Liver (tissue), 8 donors: ENCODE measurements at regions not wholly inside any gene's neighbourhood (a gene's known extent, or its start where the extent isn't known, plus 50 kb on each side); places are given as distances from the start of the nearest gene placed in this dataset.
"Not testable (repeated sequence)": the region's sequence is repeated elsewhere in the genome, so short reads cannot be mapped to it uniquely, and the experiment has no call there.

Experiments
- DNase-seq: peaks from one replicate; pipeline ENCODE4 v3.0.0-alpha.2; 2017; ENCODE audit warnings: low spot score
- H3K27ac ChIP-seq, 2 donors: one replicate each; pipeline ENCODE4 v1.7.0; 2013; ENCODE audit warnings: inconsistent platforms in 2 of 2, low read length in 2 of 2, control low read depth in 1 of 2, low read depth in 1 of 2, mild to moderate bottlenecking in 1 of 2
- H3K27me3 ChIP-seq, 4 donors: one replicate each; pipeline versions ENCODE4 v1.6.1 to v1.7.0; 2013; ENCODE audit warnings: low read length in 3 of 4, inconsistent platforms in 1 of 4, mild to moderate bottlenecking in 1 of 4, moderate library complexity in 1 of 4; ENCODE audit not compliant: control insufficient read depth in 4 of 4, insufficient read depth in 4 of 4
- H3K36me3 ChIP-seq, 4 donors: one replicate each; pipeline versions ENCODE4 v1.6.1 to v1.7.0; 2013; ENCODE audit warnings: low read length in 3 of 4, mild to moderate bottlenecking in 3 of 4, low read depth in 1 of 4, moderate library complexity in 1 of 4; ENCODE audit not compliant: control insufficient read depth in 4 of 4, insufficient read depth in 3 of 4
- H3K4me1 ChIP-seq, 4 donors: one replicate each; pipeline versions ENCODE4 v1.6.1 to v1.7.0; 2013; ENCODE audit warnings: low read length in 3 of 4, mild to moderate bottlenecking in 3 of 4, moderate library complexity in 1 of 4; ENCODE audit not compliant: control insufficient read depth in 4 of 4, insufficient read depth in 4 of 4
- H3K4me3 ChIP-seq, 3 donors: one replicate each; pipeline versions ENCODE4 v1.6.1 to v1.7.0; 2013; ENCODE audit warnings: low read length in 3 of 3, control low read depth in 1 of 3, low read depth in 1 of 3, mild to moderate bottlenecking in 1 of 3
- H3K9ac ChIP-seq, 2 donors: one replicate each; pipeline ENCODE4 v1.7.0; 2013; ENCODE audit warnings: low read length in 2 of 2, mild to moderate bottlenecking in 2 of 2, moderate library complexity in 2 of 2, control low read depth in 1 of 2, low read depth in 1 of 2
- H3K9me3 ChIP-seq, 4 donors: one replicate each; pipeline versions ENCODE4 v1.6.1 to v1.7.0; 2013; ENCODE audit warnings: low read length in 3 of 4; ENCODE audit not compliant: control insufficient read depth in 4 of 4
- EGR1 ChIP-seq, 2 donors: IDR thresholded peaks; 2 replicates each; pipeline ENCODE4 v1.6.1; 2016 to 2018; ENCODE audit warnings: antibody characterized with exemption in 2 of 2, low read depth in 2 of 2
- FOXA1 ChIP-seq: IDR thresholded peaks from 2 replicates; pipeline ENCODE4 v1.6.1; 2016; ENCODE audit warnings: antibody characterized with exemption
- FOXA2 ChIP-seq: IDR thresholded peaks from 2 replicates; pipeline ENCODE4 v1.6.1; 2016; ENCODE audit warnings: antibody characterized with exemption
- GABPA ChIP-seq, 2 donors: IDR thresholded peaks in 1 of 2; conservative IDR thresholded peaks in 1 of 2; 2 replicates each; pipeline ENCODE4 v1.6.1; 2016; ENCODE audit warnings: antibody characterized with exemption in 2 of 2, mild to moderate bottlenecking in 1 of 2, moderate library complexity in 1 of 2
- HNF4A ChIP-seq, 2 donors: conservative IDR thresholded peaks; 2 replicates each; pipeline ENCODE4 v1.6.1; 2016; ENCODE audit warnings: antibody characterized with exemption in 2 of 2, mild to moderate bottlenecking in 2 of 2
- JUND ChIP-seq, 2 donors: IDR thresholded peaks; 2 replicates each; pipeline ENCODE4 v1.6.1; 2016; ENCODE audit warnings: antibody characterized with exemption in 2 of 2
- NR2F2 ChIP-seq: IDR thresholded peaks from 2 replicates; pipeline ENCODE4 v1.6.1; 2016; ENCODE audit warnings: antibody characterized with exemption
- RAD21 ChIP-seq, 2 donors: IDR thresholded peaks; 2 replicates each; pipeline ENCODE4 v1.6.1; 2016; ENCODE audit warnings: antibody characterized with exemption in 2 of 2, mild to moderate bottlenecking in 2 of 2
- TAF1 ChIP-seq: conservative IDR thresholded peaks from 2 replicates; pipeline ENCODE4 v1.6.1; 2016; ENCODE audit warnings: antibody characterized with exemption, mild to moderate bottlenecking
- WGBS: extraction: QIAGEN DNeasy Blood & Tissue Kit; methylation state at CpG from one replicate; pipeline ENCODE4 v1.1.7; 2013; 5-methylcytosine and 5-hydroxymethylcytosine counted together
- TF ChIP-seq, protein P1 (sequence below): IDR thresholded peaks from 2 replicates; pipeline ENCODE4 v1.6.1; 2016; ENCODE audit warnings: antibody characterized with exemption
- TF ChIP-seq, protein P2 (sequence below): IDR thresholded peaks from 2 replicates; pipeline ENCODE4 v1.6.1; 2016; ENCODE audit warnings: antibody characterized with exemption, mild to moderate bottlenecking
- TF ChIP-seq, protein P3 (sequence below): fragments of 150-350 bp; IDR thresholded peaks from 2 replicates; pipeline ENCODE4 v1.5.1; 2017; ENCODE audit warnings: improper control_type of control experiment, low read depth, low read length; ENCODE audit not compliant: missing input control
- donor health status: healthy.
- donor health status: healthy.
- donor health status: healthy.
- donor health status: healthy.
- donor health status: healthy.

DNA sequence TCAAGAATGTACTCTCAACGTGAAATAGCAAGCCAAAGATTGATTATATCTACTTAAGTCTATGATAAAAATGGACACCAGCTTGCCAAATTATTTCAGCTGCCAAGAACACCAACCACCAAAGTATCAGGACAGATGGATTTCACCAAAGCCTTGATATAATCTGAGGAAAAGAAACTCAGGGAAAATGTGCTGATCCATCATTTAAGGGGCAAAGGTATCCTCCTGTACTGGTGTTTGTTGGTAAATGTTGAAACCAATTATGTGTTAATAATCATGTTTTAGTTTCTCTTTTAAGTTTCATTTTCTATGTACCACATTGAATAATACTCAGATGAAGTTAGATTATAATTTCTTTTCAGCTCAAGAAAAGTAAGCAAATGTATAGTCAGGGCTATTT lies 1284.3 kb upstream of the TMEM132C start:
- TF ChIP-seq, protein P1, sequence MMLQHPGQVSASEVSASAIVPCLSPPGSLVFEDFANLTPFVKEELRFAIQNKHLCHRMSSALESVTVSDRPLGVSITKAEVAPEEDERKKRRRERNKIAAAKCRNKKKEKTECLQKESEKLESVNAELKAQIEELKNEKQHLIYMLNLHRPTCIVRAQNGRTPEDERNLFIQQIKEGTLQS = no peak
- TF ChIP-seq EGR1 (IDR thresholded peaks at IDR 0.05; ENCODE audit: low read depth in 2 of 2) (no peak), RAD21 (IDR thresholded peaks at IDR 0.05) (no peak), HNF4A (conservative IDR thresholded peaks at IDR 0.05) (no peak), GABPA (IDR thresholded peaks at IDR 0.05 in 1 of 2, conservative IDR thresholded peaks at IDR 0.05 in 1 of 2) (no peak), TAF1 (no peak), JUND (IDR thresholded peaks at IDR 0.05) (no peak), FOXA2 (no peak), FOXA1 (no peak), NR2F2 (no peak)
- TF ChIP-seq, protein P2, sequence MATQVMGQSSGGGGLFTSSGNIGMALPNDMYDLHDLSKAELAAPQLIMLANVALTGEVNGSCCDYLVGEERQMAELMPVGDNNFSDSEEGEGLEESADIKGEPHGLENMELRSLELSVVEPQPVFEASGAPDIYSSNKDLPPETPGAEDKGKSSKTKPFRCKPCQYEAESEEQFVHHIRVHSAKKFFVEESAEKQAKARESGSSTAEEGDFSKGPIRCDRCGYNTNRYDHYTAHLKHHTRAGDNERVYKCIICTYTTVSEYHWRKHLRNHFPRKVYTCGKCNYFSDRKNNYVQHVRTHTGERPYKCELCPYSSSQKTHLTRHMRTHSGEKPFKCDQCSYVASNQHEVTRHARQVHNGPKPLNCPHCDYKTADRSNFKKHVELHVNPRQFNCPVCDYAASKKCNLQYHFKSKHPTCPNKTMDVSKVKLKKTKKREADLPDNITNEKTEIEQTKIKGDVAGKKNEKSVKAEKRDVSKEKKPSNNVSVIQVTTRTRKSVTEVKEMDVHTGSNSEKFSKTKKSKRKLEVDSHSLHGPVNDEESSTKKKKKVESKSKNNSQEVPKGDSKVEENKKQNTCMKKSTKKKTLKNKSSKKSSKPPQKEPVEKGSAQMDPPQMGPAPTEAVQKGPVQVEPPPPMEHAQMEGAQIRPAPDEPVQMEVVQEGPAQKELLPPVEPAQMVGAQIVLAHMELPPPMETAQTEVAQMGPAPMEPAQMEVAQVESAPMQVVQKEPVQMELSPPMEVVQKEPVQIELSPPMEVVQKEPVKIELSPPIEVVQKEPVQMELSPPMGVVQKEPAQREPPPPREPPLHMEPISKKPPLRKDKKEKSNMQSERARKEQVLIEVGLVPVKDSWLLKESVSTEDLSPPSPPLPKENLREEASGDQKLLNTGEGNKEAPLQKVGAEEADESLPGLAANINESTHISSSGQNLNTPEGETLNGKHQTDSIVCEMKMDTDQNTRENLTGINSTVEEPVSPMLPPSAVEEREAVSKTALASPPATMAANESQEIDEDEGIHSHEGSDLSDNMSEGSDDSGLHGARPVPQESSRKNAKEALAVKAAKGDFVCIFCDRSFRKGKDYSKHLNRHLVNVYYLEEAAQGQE = no peak
- TF ChIP-seq, protein P3, sequence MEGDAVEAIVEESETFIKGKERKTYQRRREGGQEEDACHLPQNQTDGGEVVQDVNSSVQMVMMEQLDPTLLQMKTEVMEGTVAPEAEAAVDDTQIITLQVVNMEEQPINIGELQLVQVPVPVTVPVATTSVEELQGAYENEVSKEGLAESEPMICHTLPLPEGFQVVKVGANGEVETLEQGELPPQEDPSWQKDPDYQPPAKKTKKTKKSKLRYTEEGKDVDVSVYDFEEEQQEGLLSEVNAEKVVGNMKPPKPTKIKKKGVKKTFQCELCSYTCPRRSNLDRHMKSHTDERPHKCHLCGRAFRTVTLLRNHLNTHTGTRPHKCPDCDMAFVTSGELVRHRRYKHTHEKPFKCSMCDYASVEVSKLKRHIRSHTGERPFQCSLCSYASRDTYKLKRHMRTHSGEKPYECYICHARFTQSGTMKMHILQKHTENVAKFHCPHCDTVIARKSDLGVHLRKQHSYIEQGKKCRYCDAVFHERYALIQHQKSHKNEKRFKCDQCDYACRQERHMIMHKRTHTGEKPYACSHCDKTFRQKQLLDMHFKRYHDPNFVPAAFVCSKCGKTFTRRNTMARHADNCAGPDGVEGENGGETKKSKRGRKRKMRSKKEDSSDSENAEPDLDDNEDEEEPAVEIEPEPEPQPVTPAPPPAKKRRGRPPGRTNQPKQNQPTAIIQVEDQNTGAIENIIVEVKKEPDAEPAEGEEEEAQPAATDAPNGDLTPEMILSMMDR = no peak
- H3K36me3 ChIP-seq = no peaks in the 10 kb centered on the region
- WGBS = 42% methylated on average over 1 of the region's 1 CpG
- DNase-seq = no peak
- no peak overlapping the region for H3K9ac ChIP-seq
- no peaks in the 10 kb centered on the region for H3K4me1 ChIP-seq
- H3K27me3 ChIP-seq = no peaks in the 10 kb centered on the region
- no peak overlapping the region for H3K27ac ChIP-seq
- H3K9me3 ChIP-seq = no peaks in the 10 kb centered on the region
- no peak overlapping the region for H3K4me3 ChIP-seq

DNA sequence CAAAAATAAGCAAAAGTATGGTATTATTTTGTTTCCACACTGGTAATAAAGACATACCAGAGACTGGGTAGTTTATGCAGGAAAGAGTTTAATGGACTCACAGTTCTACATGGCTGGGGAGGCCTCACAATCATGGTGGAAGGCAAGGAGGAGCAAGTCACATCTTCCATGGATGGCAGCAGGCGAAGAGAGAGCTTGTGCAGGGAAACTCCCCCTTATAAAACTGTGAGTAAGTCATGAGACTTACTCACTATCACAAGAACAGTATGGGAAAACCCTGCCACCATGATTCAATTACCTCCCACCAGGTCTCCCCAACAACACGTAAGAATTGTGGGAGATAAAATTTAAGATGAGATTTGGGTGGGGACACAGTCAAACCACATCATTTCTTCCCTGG lies 1283.2 kb upstream of the TMEM132C start:
- not testable (repeated sequence) for H3K9ac ChIP-seq, H3K36me3 ChIP-seq, H3K4me1 ChIP-seq, H3K9me3 ChIP-seq, H3K27ac ChIP-seq, DNase-seq, H3K27me3 ChIP-seq, H3K4me3 ChIP-seq
- 83% methylated on average over 2 of the region's 2 CpGs for WGBS

GRCh38 chr12:126985663-126986062 lies 1281.3 kb upstream of the TMEM132C start:
- H3K27ac ChIP-seq, H3K36me3 ChIP-seq, DNase-seq, H3K9ac ChIP-seq, H3K4me1 ChIP-seq, H3K9me3 ChIP-seq, H3K4me3 ChIP-seq, H3K27me3 ChIP-seq: not testable (repeated sequence)
